DND-41 (cell line): ENCODE measurements at regions not wholly inside any gene's neighbourhood (a gene's known extent, or its start where the extent isn't known, plus 50 kb on each side); places are given as distances from the start of the nearest gene placed in this dataset.

Experiments
- ATAC-seq: fragments of 200-7000 bp; cut with Tn5 transposase; 3 replicates; pipeline ENCODE4 v1.9.1; 2021; ENCODE audit warnings: low read depth; ENCODE audit not compliant: insufficient read depth
- DNase-seq: peaks from one replicate; pipeline ENCODE4 v3.0.0-alpha.2; 2020
- H2AFZ ChIP-seq: 2 replicates; pipeline ENCODE4 v1.6.0; 2012; ENCODE audit warnings: low read depth, low read length
- H3K27ac ChIP-seq: 2 replicates; pipeline ENCODE4 v1.5.1; 2012; ENCODE audit warnings: low read length, inconsistent platforms
- H3K27me3 ChIP-seq: fragments of 200-600 bp; sonication (generic); 2 replicates; pipeline ENCODE4 v1.6.0; 2012; ENCODE audit warnings: low read length, mild to moderate bottlenecking, inconsistent platforms; ENCODE audit not compliant: insufficient read depth, poor library complexity
- H3K36me3 ChIP-seq: 2 replicates; pipeline ENCODE4 v1.5.1; 2012; ENCODE audit warnings: low read length, inconsistent platforms; ENCODE audit not compliant: insufficient read depth
- H3K4me1 ChIP-seq: 2 replicates; pipeline ENCODE4 v1.5.1; 2012; ENCODE audit warnings: mild to moderate bottlenecking, low read length; ENCODE audit not compliant: insufficient read depth
- H3K4me2 ChIP-seq: 2 replicates; pipeline ENCODE4 v1.6.0; 2012; ENCODE audit warnings: mild to moderate bottlenecking, moderate library complexity, low read length, inconsistent platforms; ENCODE audit not compliant: insufficient read depth
- H3K4me3 ChIP-seq, 2 experiments: fragments of 200-600 bp in 1 of 2; shearing (Covaris generic) in 1 of 2; 2 replicates each; pipeline ENCODE4 v1.5.1; 2012 to 2016; ENCODE audit warnings: inconsistent platforms in 2 of 2, low read length in 2 of 2, mild to moderate bottlenecking in 2 of 2, low read depth in 1 of 2, moderate library complexity in 1 of 2
- H3K79me2 ChIP-seq: 2 replicates; pipeline ENCODE4 v1.6.0; 2012; ENCODE audit warnings: low read length, inconsistent platforms; ENCODE audit not compliant: insufficient read depth
- H3K9ac ChIP-seq: 2 replicates; pipeline ENCODE4 v1.6.0; 2012; ENCODE audit warnings: low read depth, mild to moderate bottlenecking, inconsistent platforms, low read length, moderate library complexity
- H3K9me3 ChIP-seq: 2 replicates; pipeline ENCODE4 v1.5.1; 2012; ENCODE audit warnings: low read length, moderate library complexity, mild to moderate bottlenecking, inconsistent platforms; ENCODE audit not compliant: insufficient read depth, severe bottlenecking
- H4K20me1 ChIP-seq: 2 replicates; pipeline ENCODE4 v1.6.0; 2012; ENCODE audit warnings: low read length; ENCODE audit not compliant: insufficient read depth
- CTCF ChIP-seq: IDR thresholded peaks from 2 replicates; pipeline ENCODE4 v1.5.1; 2012; ENCODE audit warnings: borderline replicate concordance, low read length, moderate library complexity, mild to moderate bottlenecking; ENCODE audit not compliant: poor library complexity, severe bottlenecking; ENCODE audit errors: extremely low read depth
- EZH2 ChIP-seq: IDR thresholded peaks from 3 replicates; pipeline ENCODE4 v1.6.1; 2012; ENCODE audit warnings: borderline replicate concordance, low read depth, mild to moderate bottlenecking, moderate library complexity, low read length, inconsistent platforms; ENCODE audit not compliant: severe bottlenecking

DNA sequence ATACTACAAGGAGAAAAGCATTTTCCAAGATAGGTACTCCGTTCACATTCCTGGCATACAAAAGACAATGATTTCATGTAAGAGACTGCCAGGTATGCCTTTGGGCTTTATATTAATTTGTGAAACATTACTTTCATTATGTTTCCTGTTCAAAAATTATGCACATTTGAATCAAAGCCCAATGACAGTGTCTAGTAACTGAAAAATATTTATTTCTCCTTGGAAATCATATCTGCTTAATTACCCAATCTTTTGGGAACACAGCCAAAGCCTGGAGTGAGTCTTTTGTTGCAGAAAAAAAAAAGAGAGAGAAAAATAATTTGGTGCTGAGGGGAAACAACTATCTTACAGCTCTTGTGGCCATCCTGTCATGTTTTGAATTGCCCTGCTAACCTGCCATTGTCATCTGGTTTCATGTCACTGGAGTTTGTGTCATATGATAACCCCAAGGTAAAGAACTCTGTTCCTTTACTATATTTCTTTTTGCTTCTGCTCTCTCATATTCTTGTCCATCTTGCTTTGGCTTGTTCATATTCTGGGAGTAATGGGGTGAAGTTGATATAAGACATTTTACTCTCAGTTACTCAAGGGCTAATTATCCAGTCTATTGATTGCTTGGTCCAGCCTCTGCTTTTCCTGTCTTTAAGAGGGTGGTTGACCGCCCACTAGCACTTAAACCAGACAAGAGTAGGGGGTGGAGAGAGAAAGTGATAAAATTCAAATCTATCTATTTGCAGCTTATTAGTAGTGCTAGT is 238.3 kb upstream of the NUDT12 start:
- Histone ChIP-seq H3K4me3 (no peak overlapping the region), H3K9ac (no peak overlapping the region), H4K20me1 (no peaks in the 10 kb centered on the region), H2AFZ (no peak overlapping the region), H3K27ac (no peak overlapping the region), H3K9me3 (no peaks in the 10 kb centered on the region), H3K79me2 (no peaks in the 10 kb centered on the region), H3K36me3 (no peaks in the 10 kb centered on the region), H3K4me2 (no peak overlapping the region), H3K27me3 (no peaks in the 10 kb centered on the region), H3K4me1 (no peaks in the 10 kb centered on the region)
- DNase-seq (no peak), ATAC-seq (no peak)
- TF ChIP-seq EZH2 (no peak), CTCF (no peak)

- Histone ChIP-seq H3K27ac (no peak overlapping the region), H3K79me2 (no peaks in the 10 kb centered on the region), H3K4me1 (no peaks in the 10 kb centered on the region), H3K9me3 (peaks cover 8% of the 10 kb centered on the region), H3K4me3 (no peak overlapping the region), H3K9ac (no peak overlapping the region), H2AFZ (no peak overlapping the region), H3K4me2 (no peak overlapping the region), H3K27me3 (no peaks in the 10 kb centered on the region), H3K36me3 (no peaks in the 10 kb centered on the region), H4K20me1 (no peaks in the 10 kb centered on the region)
- no peak for TF ChIP-seq EZH2
- TF ChIP-seq CTCF: no peak
- DNase-seq (no peak), ATAC-seq (no peak)
These were observed 231.1 kb upstream of the NUDT12 start for GRCh38 chr5:103793595-103794182.

GRCh38 chr5:103785569-103785968 is 223.0 kb upstream of the NUDT12 start:
- no peak overlapping the region for H3K9ac ChIP-seq
- no peaks in the 10 kb centered on the region for H4K20me1 ChIP-seq
- no peak overlapping the region for H3K4me2 ChIP-seq
- H3K9me3 ChIP-seq: no peaks in the 10 kb centered on the region
- no peak for TF ChIP-seq EZH2
- TF ChIP-seq CTCF: no peak
- H3K36me3 ChIP-seq: no peaks in the 10 kb centered on the region
- no peaks in the 10 kb centered on the region for H3K4me1 ChIP-seq
- H2AFZ ChIP-seq: no peak overlapping the region
- H3K27me3 ChIP-seq: no peaks in the 10 kb centered on the region
- H3K27ac ChIP-seq: no peak overlapping the region
- no peaks in the 10 kb centered on the region for H3K79me2 ChIP-seq
- ATAC-seq: no peak
- DNase-seq: no peak
- H3K4me3 ChIP-seq: no peak overlapping the region
